CD14-positive monocyte (primary cell): ENCODE measurements at regions not wholly inside any gene's neighbourhood (a gene's known extent, or its start where the extent isn't known, plus 50 kb on each side); places are given as distances from the start of the nearest gene placed in this dataset.

Experiments used
- DNase-seq, 3 donors: peaks; one replicate each; pipeline ENCODE4 v3.0.0-alpha.2; 2011 to 2022
- H2AFZ ChIP-seq: 2 replicates; pipeline ENCODE4 v1.6.0; 2012; ENCODE audit warnings: mild to moderate bottlenecking, low read depth, low read length, inconsistent platforms; ENCODE audit not compliant: insufficient read depth, poor library complexity, severe bottlenecking
- H3K27ac ChIP-seq, 2 donors: 1 replicate in 1 of 2; 2 replicates in 1 of 2; pipeline ENCODE4 v1.5.1; 2012 to 2013; ENCODE audit warnings: low read length in 2 of 2, control low read depth in 1 of 2, inconsistent platforms in 1 of 2, low read depth in 1 of 2, mild to moderate bottlenecking in 1 of 2
- H3K27me3 ChIP-seq, 2 donors: one replicate each; pipeline versions ENCODE4 v1.6.0 to v1.6.1; 2011 to 2013; ENCODE audit warnings: low read length in 2 of 2; ENCODE audit not compliant: control insufficient read depth in 2 of 2, insufficient read depth in 2 of 2
- H3K36me3 ChIP-seq, 2 donors: replicated peaks in 1 of 2; 1 replicate in 1 of 2; 2 replicates in 1 of 2; pipeline versions ENCODE4 v1.5.1 to v1.6.1; 2012 to 2013; ENCODE audit warnings: low read length in 2 of 2, control low read depth in 1 of 2, inconsistent platforms in 1 of 2, mild to moderate bottlenecking in 1 of 2; ENCODE audit not compliant: insufficient read depth in 2 of 2, control insufficient read depth in 1 of 2
- H3K4me1 ChIP-seq, 2 donors: 1 replicate in 1 of 2; 2 replicates in 1 of 2; pipeline versions ENCODE4 v1.5.1 to v1.6.1; 2012 to 2013; ENCODE audit warnings: low read length in 2 of 2, control low read depth in 1 of 2, inconsistent platforms in 1 of 2, mild to moderate bottlenecking in 1 of 2, moderate library complexity in 1 of 2; ENCODE audit not compliant: insufficient read depth in 2 of 2, control insufficient read depth in 1 of 2
- H3K4me2 ChIP-seq: replicated peaks from 2 replicates; pipeline ENCODE3; 2012; ENCODE audit warnings: low read length, moderate library complexity, mild to moderate bottlenecking; ENCODE audit not compliant: poor library complexity, severe bottlenecking; ENCODE audit errors: extremely low read depth
- H3K4me3 ChIP-seq, 3 experiments: fragments of 200-600 bp in 1 of 3; sonication (generic) in 1 of 3; replicated peaks in 1 of 3; 1 replicate in 2 of 3; 2 replicates in 1 of 3; pipeline ENCODE4 v1.5.1; 2011 to 2013; ENCODE audit warnings: low read length in 3 of 3, mild to moderate bottlenecking in 3 of 3, control low read depth in 2 of 3, low read depth in 2 of 3, inconsistent platforms in 1 of 3, moderate library complexity in 1 of 3
- H3K79me2 ChIP-seq: 2 replicates; pipeline ENCODE4 v1.6.0; 2012; ENCODE audit warnings: mild to moderate bottlenecking, control low read depth, inconsistent platforms, low read length, moderate library complexity; ENCODE audit not compliant: insufficient read depth
- H3K9ac ChIP-seq: 2 replicates; pipeline ENCODE4 v1.6.0; 2017; ENCODE audit warnings: low read length, mild to moderate bottlenecking; ENCODE audit not compliant: insufficient read depth, poor library complexity, severe bottlenecking
- H3K9me3 ChIP-seq, 2 donors: replicated peaks in 1 of 2; 1 replicate in 1 of 2; 2 replicates in 1 of 2; pipeline versions ENCODE4 v1.5.1 to v1.6.1; 2012 to 2013; ENCODE audit warnings: low read length in 2 of 2, control low read depth in 1 of 2; ENCODE audit not compliant: control insufficient read depth in 1 of 2, insufficient read depth in 1 of 2
- H4K20me1 ChIP-seq: 2 replicates; pipeline ENCODE4 v1.6.0; 2012; ENCODE audit warnings: mild to moderate bottlenecking, low read length, control low read depth, moderate library complexity; ENCODE audit not compliant: insufficient read depth
- H3K27ac Mint-ChIP-seq, 7 donors: one replicate each; pipeline ENCODE4 v1.8.0; 2020; ENCODE audit warnings: mild to moderate bottlenecking in 7 of 7, mixed read lengths in 7 of 7, moderate library complexity in 6 of 7, inconsistent platforms in 2 of 7
- H3K27me3 Mint-ChIP-seq, 3 donors: one replicate each; pipeline ENCODE4 v1.8.0; 2021 to 2022; ENCODE audit warnings: low read depth in 3 of 3, mild to moderate bottlenecking in 3 of 3, mixed read lengths in 3 of 3, moderate library complexity in 3 of 3, inconsistent platforms in 1 of 3
- H3K36me3 Mint-ChIP-seq, 2 donors: one replicate each; pipeline ENCODE4 v1.8.0; 2020; ENCODE audit warnings: mixed read lengths in 2 of 2, inconsistent platforms in 1 of 2, mild to moderate bottlenecking in 1 of 2
- H3K4me1 Mint-ChIP-seq: one replicate; pipeline ENCODE4 v1.8.0; 2020; ENCODE audit warnings: mild to moderate bottlenecking, mixed read lengths
- H3K4me3 Mint-ChIP-seq, 2 donors: one replicate each; pipeline ENCODE4 v1.8.0; 2020; ENCODE audit warnings: mild to moderate bottlenecking in 2 of 2, mixed read lengths in 2 of 2, moderate library complexity in 1 of 2
- H3K9me3 Mint-ChIP-seq, 7 donors: one replicate each; pipeline ENCODE4 v1.8.0; 2020 to 2022; ENCODE audit warnings: mixed read lengths in 7 of 7, mild to moderate bottlenecking in 6 of 7, moderate library complexity in 6 of 7, inconsistent platforms in 2 of 7
- WGBS: methylation state at CpG from one replicate; pipeline ENCODE4 v1.1.5; 2013; ENCODE audit warnings: missing lambda C conversion rate; ENCODE audit not compliant: insufficient coverage; 5-methylcytosine and 5-hydroxymethylcytosine counted together
- intact Hi-C, 2 donors: fragments of 100-400 bp; cut with micrococcal nuclease; formaldehyde crosslinking; loops; one replicate each; pipeline versions ENCODE4 v1.15.0 to v1.15.1; 2023
- TF ChIP-seq, protein P1 (sequence below): fragments of 200-600 bp; IDR thresholded peaks from one replicate; pipeline ENCODE4 v1.8.0; 2022; ENCODE audit warnings: antibody characterized with exemption, mild to moderate bottlenecking

DNA sequence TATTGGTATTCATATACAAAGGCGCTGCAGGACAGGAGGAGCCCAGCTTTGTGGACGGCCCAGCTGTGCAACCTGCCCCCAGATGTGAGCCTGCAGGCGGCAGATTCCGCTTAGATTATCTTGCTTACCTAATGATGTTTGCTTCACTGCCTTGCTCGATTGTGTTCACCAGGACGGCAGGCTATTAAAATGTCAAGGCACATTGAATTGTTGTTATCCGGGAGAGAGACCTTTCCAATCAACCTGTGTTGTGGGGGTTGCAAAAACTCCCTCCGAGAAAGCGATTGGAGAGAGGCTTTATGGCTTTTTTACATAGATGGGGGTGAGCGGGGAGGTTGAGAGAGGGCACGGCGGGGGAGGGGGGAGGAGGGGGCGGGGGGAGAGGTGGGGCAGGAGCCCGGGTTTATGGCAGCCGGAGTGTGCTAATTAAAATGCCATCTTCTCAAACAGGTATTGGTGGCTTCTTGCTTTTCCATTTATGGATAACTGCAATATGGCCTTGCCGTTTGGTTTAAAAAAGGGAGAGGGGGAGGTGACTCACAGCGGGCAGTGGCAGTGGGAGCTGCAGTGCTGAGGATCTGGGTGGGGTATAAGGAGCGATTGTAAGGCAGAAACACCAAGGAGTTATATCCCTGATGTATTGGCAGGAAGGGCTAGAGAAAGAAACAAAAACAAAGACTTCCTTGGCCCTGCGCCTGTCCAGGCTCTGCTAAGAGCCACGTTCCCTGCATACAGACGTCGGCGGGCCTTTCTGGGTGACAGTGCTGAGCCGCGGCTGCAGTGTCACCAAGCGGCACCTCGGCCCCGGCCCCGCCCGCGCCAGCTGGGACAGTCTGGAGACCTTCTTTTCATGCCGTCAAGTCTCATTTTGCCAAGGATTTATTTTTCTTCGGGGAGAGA lies 97.2 kb downstream of the INSIG2 start:
- Histone ChIP-seq H3K79me2 (no peaks in the 10 kb centered on the region), H3K9me3 (no peaks in the 10 kb centered on the region), H3K4me1 (peaks cover 10% of the 10 kb centered on the region in 2 donors), H3K27me3 (no peaks in the 10 kb centered on the region), H3K9ac (peak overlapping the region; percentile 73), H3K4me2 (peak overlapping the region; percentile 94), H3K4me3 (peak overlapping the region; percentile 44 to 92 (median 68)), H2AFZ (peak overlapping the region; percentile 95), H4K20me1 (no peaks in the 10 kb centered on the region), H3K36me3 (no peaks in the 10 kb centered on the region), H3K27ac (peak overlapping the region; percentile 22 to 82)
- H3K27ac Mint-ChIP-seq: peak overlapping the region; percentile 73 to 90 (median 86)
- TF ChIP-seq, protein P1, sequence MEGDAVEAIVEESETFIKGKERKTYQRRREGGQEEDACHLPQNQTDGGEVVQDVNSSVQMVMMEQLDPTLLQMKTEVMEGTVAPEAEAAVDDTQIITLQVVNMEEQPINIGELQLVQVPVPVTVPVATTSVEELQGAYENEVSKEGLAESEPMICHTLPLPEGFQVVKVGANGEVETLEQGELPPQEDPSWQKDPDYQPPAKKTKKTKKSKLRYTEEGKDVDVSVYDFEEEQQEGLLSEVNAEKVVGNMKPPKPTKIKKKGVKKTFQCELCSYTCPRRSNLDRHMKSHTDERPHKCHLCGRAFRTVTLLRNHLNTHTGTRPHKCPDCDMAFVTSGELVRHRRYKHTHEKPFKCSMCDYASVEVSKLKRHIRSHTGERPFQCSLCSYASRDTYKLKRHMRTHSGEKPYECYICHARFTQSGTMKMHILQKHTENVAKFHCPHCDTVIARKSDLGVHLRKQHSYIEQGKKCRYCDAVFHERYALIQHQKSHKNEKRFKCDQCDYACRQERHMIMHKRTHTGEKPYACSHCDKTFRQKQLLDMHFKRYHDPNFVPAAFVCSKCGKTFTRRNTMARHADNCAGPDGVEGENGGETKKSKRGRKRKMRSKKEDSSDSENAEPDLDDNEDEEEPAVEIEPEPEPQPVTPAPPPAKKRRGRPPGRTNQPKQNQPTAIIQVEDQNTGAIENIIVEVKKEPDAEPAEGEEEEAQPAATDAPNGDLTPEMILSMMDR: no peak
- H3K4me1 Mint-ChIP-seq: peaks cover 22% of the 10 kb centered on the region
- peaks cover 0 to 2% (median 2%) of the 10 kb centered on the region in 3 donors for H3K27me3 Mint-ChIP-seq
- intact Hi-C loops: no loop called here
- H3K9me3 Mint-ChIP-seq: peaks cover 0 to 2% (median 0%) of the 10 kb centered on the region in 7 donors
- 14% methylated on average over 15 of the region's 33 CpGs for WGBS
- H3K36me3 Mint-ChIP-seq: no peaks in the 10 kb centered on the region
- DNase-seq: peak; percentile 23 to 25 (median 23)
- peak overlapping the region; percentile 97 to 99 for H3K4me3 Mint-ChIP-seq

DNA sequence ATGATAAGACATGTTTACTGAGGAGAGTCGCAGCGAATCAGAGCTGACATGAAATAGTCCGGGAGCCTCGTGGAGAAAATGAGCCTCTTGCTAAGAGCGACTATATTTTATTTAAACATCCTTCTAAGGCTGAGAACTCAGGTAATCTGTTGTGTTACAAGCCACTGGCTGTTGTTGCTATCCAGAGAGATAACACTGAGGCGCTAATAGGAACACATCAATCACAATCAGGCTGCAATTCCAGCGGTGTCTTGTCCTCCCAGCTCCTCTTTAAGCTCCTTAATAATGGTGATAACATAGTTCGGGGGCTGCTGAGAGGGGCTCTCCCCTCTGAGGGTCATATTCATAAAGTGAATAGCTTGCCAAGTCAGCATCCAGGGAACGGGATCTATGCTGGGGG lies 95.1 kb downstream of the INSIG2 start:
- Histone ChIP-seq H3K9ac (no peak overlapping the region), H3K27me3 (no peaks in the 10 kb centered on the region), H3K4me2 (no peak overlapping the region), H3K27ac (no peak overlapping the region), H3K4me3 (no peak overlapping the region), H3K79me2 (no peaks in the 10 kb centered on the region), H3K4me1 (peaks cover 10% of the 10 kb centered on the region in 2 donors), H2AFZ (no peak overlapping the region), H3K36me3 (no peaks in the 10 kb centered on the region), H4K20me1 (no peaks in the 10 kb centered on the region), H3K9me3 (no peaks in the 10 kb centered on the region)
- Mint-ChIP-seq H3K4me3 (no peak overlapping the region), H3K9me3 (peaks cover 0 to 2% (median 0%) of the 10 kb centered on the region in 7 donors), H3K36me3 (no peaks in the 10 kb centered on the region), H3K27me3 (peaks cover 2 to 4% (median 3%) of the 10 kb centered on the region in 3 donors), H3K27ac (no peak overlapping the region), H3K4me1 (peaks cover 17% of the 10 kb centered on the region)
- DNase-seq: no peak
- WGBS: 86% methylated on average over 4 of the region's 9 CpGs
- TF ChIP-seq, protein P1: no peak
- intact Hi-C loops: no loop called here
